ENCODE measurements at regions not wholly inside any gene's neighbourhood (a gene's known extent, or its start where the extent isn't known, plus 50 kb on each side); places are given as distances from the start of the nearest gene placed in this dataset.

DNA sequence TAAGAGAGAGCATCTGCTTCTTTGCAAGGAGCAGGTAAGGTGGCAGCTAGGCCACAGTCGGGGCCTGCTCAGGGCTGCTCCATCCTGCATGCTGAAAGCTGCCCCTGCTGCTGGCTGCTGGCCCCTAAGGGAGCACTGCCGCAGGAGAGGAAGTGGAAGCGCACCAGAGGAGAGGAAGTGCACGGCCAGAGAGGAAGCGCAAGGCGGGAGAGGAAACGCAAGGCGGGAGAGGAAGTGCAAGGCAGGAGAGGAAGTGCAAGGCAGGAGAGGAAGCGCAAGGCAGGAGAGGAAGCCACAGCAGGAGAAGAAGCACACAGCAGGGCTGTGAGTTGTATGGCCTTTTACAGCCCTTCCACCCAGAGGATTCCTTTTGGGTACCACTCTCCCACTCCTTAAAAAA, 539.0 kb upstream of the TNP1 start:
- ChIA-PET CTCF (no interaction called here), POLR2A (no interaction called here)
- intact Hi-C loops (cut with micrococcal nuclease; ENCODE audit: unreplicated experiment): no loop called here
- Histone ChIP-seq H3K9me3 (ENCODE audit: control insufficient read depth, insufficient read depth, low read depth, low read length) (no peaks in the 10 kb centered on the region), H3K4me3 (ENCODE audit: low read depth in 2 of 2, low read length in 2 of 2) (no peak overlapping the region), H3K36me3 (ENCODE audit: control insufficient read depth, insufficient read depth, low read length) (no peaks in the 10 kb centered on the region), H3K27ac (ENCODE audit: low read length) (no peak overlapping the region), H3K27me3 (ENCODE audit: control insufficient read depth, insufficient read depth, low read length) (no peaks in the 10 kb centered on the region), H3K4me1 (ENCODE audit: control insufficient read depth, insufficient read depth, low read length) (no peaks in the 10 kb centered on the region)
- no peak for ATAC-seq
- DNase-seq (ENCODE audit: low read depth, low spot score): no peak
- TF ChIP-seq CTCF (IDR thresholded peaks at IDR 0.05) (no peak), SIN3A (IDR thresholded peaks at IDR 0.05; ENCODE audit: borderline replicate concordance, insufficient read depth, low read depth, low read length) (no peak), TCF7L2 (IDR thresholded peaks at IDR 0.05; ENCODE audit: low read depth, low read length) (no peak), POLR2AphosphoS5 (IDR thresholded peaks at IDR 0.05; ENCODE audit: low read depth, low read length) (no peak)
- TF ChIP-seq, protein P1, sequence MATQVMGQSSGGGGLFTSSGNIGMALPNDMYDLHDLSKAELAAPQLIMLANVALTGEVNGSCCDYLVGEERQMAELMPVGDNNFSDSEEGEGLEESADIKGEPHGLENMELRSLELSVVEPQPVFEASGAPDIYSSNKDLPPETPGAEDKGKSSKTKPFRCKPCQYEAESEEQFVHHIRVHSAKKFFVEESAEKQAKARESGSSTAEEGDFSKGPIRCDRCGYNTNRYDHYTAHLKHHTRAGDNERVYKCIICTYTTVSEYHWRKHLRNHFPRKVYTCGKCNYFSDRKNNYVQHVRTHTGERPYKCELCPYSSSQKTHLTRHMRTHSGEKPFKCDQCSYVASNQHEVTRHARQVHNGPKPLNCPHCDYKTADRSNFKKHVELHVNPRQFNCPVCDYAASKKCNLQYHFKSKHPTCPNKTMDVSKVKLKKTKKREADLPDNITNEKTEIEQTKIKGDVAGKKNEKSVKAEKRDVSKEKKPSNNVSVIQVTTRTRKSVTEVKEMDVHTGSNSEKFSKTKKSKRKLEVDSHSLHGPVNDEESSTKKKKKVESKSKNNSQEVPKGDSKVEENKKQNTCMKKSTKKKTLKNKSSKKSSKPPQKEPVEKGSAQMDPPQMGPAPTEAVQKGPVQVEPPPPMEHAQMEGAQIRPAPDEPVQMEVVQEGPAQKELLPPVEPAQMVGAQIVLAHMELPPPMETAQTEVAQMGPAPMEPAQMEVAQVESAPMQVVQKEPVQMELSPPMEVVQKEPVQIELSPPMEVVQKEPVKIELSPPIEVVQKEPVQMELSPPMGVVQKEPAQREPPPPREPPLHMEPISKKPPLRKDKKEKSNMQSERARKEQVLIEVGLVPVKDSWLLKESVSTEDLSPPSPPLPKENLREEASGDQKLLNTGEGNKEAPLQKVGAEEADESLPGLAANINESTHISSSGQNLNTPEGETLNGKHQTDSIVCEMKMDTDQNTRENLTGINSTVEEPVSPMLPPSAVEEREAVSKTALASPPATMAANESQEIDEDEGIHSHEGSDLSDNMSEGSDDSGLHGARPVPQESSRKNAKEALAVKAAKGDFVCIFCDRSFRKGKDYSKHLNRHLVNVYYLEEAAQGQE (IDR thresholded peaks at IDR 0.05; ENCODE audit: insufficient read depth in 1 of 2, low read depth in 2 of 2, low read length in 1 of 2): no peak
- BruUV-seq (replicated peaks): no TSS peak
- in situ Hi-C loops (cut with HindIII; ENCODE audit: low pct_unique_long_range_greater_than_20kb, low sequenced_read_pairs): no loop called here

GRCh38 chr2:217398101-217398500, 538.2 kb upstream of the TNP1 start:
- POLR2A ChIA-PET: no interaction called here
- CTCF ChIA-PET: no interaction called here
- TF ChIP-seq TCF7L2 (IDR thresholded peaks at IDR 0.05; ENCODE audit: low read depth, low read length) (no peak), CTCF (IDR thresholded peaks at IDR 0.05) (no peak), POLR2AphosphoS5 (IDR thresholded peaks at IDR 0.05; ENCODE audit: low read depth, low read length) (no peak), SIN3A (IDR thresholded peaks at IDR 0.05; ENCODE audit: borderline replicate concordance, insufficient read depth, low read depth, low read length) (no peak)
- TF ChIP-seq, protein P1 (IDR thresholded peaks at IDR 0.05; ENCODE audit: insufficient read depth in 1 of 2, low read depth in 2 of 2, low read length in 1 of 2): no peak
- ATAC-seq: no peak
- Histone ChIP-seq H3K9me3 (ENCODE audit: control insufficient read depth, insufficient read depth, low read depth, low read length) (no peaks in the 10 kb centered on the region), H3K4me1 (ENCODE audit: control insufficient read depth, insufficient read depth, low read length) (no peaks in the 10 kb centered on the region), H3K36me3 (ENCODE audit: control insufficient read depth, insufficient read depth, low read length) (no peaks in the 10 kb centered on the region), H3K4me3 (ENCODE audit: low read depth in 2 of 2, low read length in 2 of 2) (no peak overlapping the region), H3K27me3 (ENCODE audit: control insufficient read depth, insufficient read depth, low read length) (no peaks in the 10 kb centered on the region), H3K27ac (ENCODE audit: low read length) (no peak overlapping the region)
- no TSS peak for BruUV-seq (replicated peaks)
- in situ Hi-C loops (cut with HindIII; ENCODE audit: low pct_unique_long_range_greater_than_20kb, low sequenced_read_pairs) (no loop called here), intact Hi-C loops (cut with micrococcal nuclease; ENCODE audit: unreplicated experiment) (no loop called here)
- no peak for DNase-seq (ENCODE audit: low read depth, low spot score)

Measured in Panc1 (cell line).